Upper lobe of left lung (tissue), 4 donors: ENCODE measurements at regions not wholly inside any gene's neighbourhood (a gene's known extent, or its start where the extent isn't known, plus 50 kb on each side); places are given as distances from the start of the nearest gene placed in this dataset.

ENCODE experiments used
- EP300 ChIP-seq, 4 donors: sonication (generic); formaldehyde crosslinking; IDR thresholded peaks; one replicate each; pipeline ENCODE4 v1.5.1; 2017; ENCODE audit warnings: antibody characterized with exemption in 4 of 4, control low read depth in 2 of 4
- POLR2A ChIP-seq, 4 donors: fragments of 450-650 bp; IDR thresholded peaks; one replicate each; pipeline ENCODE4 v1.5.1; 2016 to 2017; ENCODE audit warnings: antibody characterized with exemption in 4 of 4, mild to moderate bottlenecking in 2 of 4
- POLR2AphosphoS5 ChIP-seq, 2 donors: sonication (generic); formaldehyde crosslinking; IDR thresholded peaks; one replicate each; pipeline ENCODE4 v1.5.1; 2017; ENCODE audit warnings: antibody characterized with exemption in 2 of 2
- TF ChIP-seq, protein P1 (sequence below), 6 experiments: fragments of 450-650 bp in 4 of 6; fragments of 200-600 bp in 2 of 6; sonication (generic) in 2 of 6; IDR thresholded peaks; one replicate each; pipeline ENCODE4 v1.5.1; 2016 to 2019; ENCODE audit warnings: antibody characterized with exemption in 6 of 6

DNA sequence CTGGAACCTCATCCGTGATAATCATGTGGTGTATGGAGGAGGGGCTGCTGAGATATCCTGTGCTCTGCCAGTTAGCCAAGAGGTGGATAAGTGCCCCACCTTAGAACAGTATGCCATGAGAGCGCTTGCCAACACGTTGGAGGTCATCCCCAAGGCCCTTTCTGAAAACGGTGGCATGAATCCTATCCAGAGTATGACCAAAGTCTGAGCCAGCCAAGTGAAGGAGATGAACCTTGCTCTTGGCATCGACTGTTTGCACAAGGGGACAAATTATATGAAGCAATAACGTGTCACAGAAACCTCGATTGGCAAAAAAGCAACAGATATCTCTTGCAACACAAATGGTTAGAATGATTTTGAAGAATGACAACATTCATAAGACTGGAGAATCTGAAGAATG, 251.2 kb upstream of the OBI1 start:
- TF ChIP-seq, protein P1, sequence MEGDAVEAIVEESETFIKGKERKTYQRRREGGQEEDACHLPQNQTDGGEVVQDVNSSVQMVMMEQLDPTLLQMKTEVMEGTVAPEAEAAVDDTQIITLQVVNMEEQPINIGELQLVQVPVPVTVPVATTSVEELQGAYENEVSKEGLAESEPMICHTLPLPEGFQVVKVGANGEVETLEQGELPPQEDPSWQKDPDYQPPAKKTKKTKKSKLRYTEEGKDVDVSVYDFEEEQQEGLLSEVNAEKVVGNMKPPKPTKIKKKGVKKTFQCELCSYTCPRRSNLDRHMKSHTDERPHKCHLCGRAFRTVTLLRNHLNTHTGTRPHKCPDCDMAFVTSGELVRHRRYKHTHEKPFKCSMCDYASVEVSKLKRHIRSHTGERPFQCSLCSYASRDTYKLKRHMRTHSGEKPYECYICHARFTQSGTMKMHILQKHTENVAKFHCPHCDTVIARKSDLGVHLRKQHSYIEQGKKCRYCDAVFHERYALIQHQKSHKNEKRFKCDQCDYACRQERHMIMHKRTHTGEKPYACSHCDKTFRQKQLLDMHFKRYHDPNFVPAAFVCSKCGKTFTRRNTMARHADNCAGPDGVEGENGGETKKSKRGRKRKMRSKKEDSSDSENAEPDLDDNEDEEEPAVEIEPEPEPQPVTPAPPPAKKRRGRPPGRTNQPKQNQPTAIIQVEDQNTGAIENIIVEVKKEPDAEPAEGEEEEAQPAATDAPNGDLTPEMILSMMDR (IDR thresholded peaks at IDR 0.05): no peak
- TF ChIP-seq EP300 (IDR thresholded peaks at IDR 0.05) (no peak), POLR2A (IDR thresholded peaks at IDR 0.05) (no peak), POLR2AphosphoS5 (IDR thresholded peaks at IDR 0.05) (no peak)
